HCT116 (cell line): ENCODE measurements at regions not wholly inside any gene's neighbourhood (a gene's known extent, or its start where the extent isn't known, plus 50 kb on each side); places are given as distances from the start of the nearest gene placed in this dataset.

Experiments
- ATAC-seq: fragments of 200-7000 bp; cut with Tn5 transposase; 2 replicates; pipeline ENCODE4 v1.9.1; 2020; ENCODE audit warnings: mild to moderate bottlenecking, moderate library complexity
- BruUV-seq: library from RNA; stranded (reverse); fragments of 400-500 nt; replicated peaks from 2 replicates; lab custom pipeline; 2021; lab: Mats Ljungman, UMichigan
- CTCF ChIA-PET: fragments of 300-600 bp; sonication (Branson Sonifier 250); formaldehyde crosslinking; loops from one replicate; lab custom pipeline; 2021; ENCODE audit warnings: antibody characterized with exemption; lab: Charles Lee
- POLR2A ChIA-PET: fragments of 300-600, 350-600 bp; sonication (Branson Sonifier 250); formaldehyde crosslinking; loops from one replicate; lab custom pipeline; 2021; ENCODE audit warnings: antibody characterized with exemption; lab: Charles Lee
- RAD21 ChIA-PET, 2 experiments: fragments of 300-600 bp; sonication (Branson Sonifier 250); formaldehyde crosslinking; loops; one replicate each; lab custom pipeline; 2023; ENCODE audit warnings: low total read pairs in 2 of 2; ENCODE audit not compliant: uncharacterized antibody in 2 of 2, unreplicated experiment in 2 of 2, low non-redundant PET in 1 of 2; lab: Charles Lee
- DNase-seq: peaks from one replicate; pipeline ENCODE4 v3.0.0-alpha.2; 2010; ENCODE audit warnings: low read depth, low spot score
- H2AFZ ChIP-seq: fragments of 200-600 bp; shearing (Covaris generic), sonication (generic); 2 replicates; pipeline ENCODE4 v1.6.1; 2017; ENCODE audit warnings: low read depth, mixed run types, mixed read lengths, antibody characterized with exemption, low read length; ENCODE audit not compliant: poor library complexity, severe bottlenecking
- H3K27ac ChIP-seq: 2 replicates; pipeline ENCODE4 v1.5.1; 2012; ENCODE audit warnings: low read depth, low read length
- H3K27me3 ChIP-seq: fragments of 200-600 bp; sonication (generic); 2 replicates; pipeline ENCODE4 v1.6.1; 2016; ENCODE audit warnings: mixed run types, low read length, mixed read lengths; ENCODE audit not compliant: insufficient read depth
- H3K36me3 ChIP-seq, 2 experiments: fragments of 200-500 bp in 1 of 2; fragments of 200-600 bp in 1 of 2; sonication (Bioruptor generic) in 1 of 2; sonication (generic) in 1 of 2; 2 replicates each; pipeline versions ENCODE4 v1.5.1 to v1.6.1; 2014 to 2016; ENCODE audit warnings: low read length in 2 of 2, inconsistent platforms in 1 of 2, mixed read lengths in 1 of 2, mixed run types in 1 of 2; ENCODE audit not compliant: insufficient read depth in 2 of 2, control insufficient read depth in 1 of 2
- H3K4me1 ChIP-seq, 2 experiments: fragments of 200-600 bp in 1 of 2; sonication (generic) in 1 of 2; 2 replicates each; pipeline versions ENCODE4 v1.5.1 to v1.6.1; 2012 to 2017; ENCODE audit warnings: low read length in 2 of 2, inconsistent platforms in 1 of 2, mild to moderate bottlenecking in 1 of 2, mixed read lengths in 1 of 2, mixed run types in 1 of 2, moderate library complexity in 1 of 2; ENCODE audit not compliant: insufficient read depth in 2 of 2, control insufficient read depth in 1 of 2
- H3K4me2 ChIP-seq: fragments of 200-600 bp; sonication (generic); 2 replicates; pipeline ENCODE4 v1.6.1; 2017; ENCODE audit warnings: mixed run types, low read length, mixed read lengths
- H3K4me3 ChIP-seq, 2 experiments: fragments of 200-600 bp in 1 of 2; sonication (generic) in 1 of 2; replicated peaks in 1 of 2; 2 replicates each; pipeline ENCODE4 v1.5.1; 2011 to 2016; ENCODE audit warnings: low read length in 2 of 2, control low read depth in 1 of 2, low read depth in 1 of 2, mild to moderate bottlenecking in 1 of 2, mixed read lengths in 1 of 2, mixed run types in 1 of 2
- H3K79me2 ChIP-seq: fragments of 200-600 bp; sonication (generic); 2 replicates; pipeline ENCODE4 v1.6.1; 2017; ENCODE audit warnings: mild to moderate bottlenecking, mixed run types, low read length, moderate library complexity, mixed read lengths; ENCODE audit not compliant: insufficient read depth
- H3K9ac ChIP-seq: fragments of 200-600 bp; sonication (generic); 2 replicates; pipeline ENCODE4 v1.6.1; 2016; ENCODE audit warnings: low read length, mixed read lengths
- H3K9me2 ChIP-seq: fragments of 200-600 bp; sonication (generic), shearing (Covaris generic); 2 replicates; pipeline ENCODE4 v1.6.1; 2017; ENCODE audit warnings: mixed run types, mild to moderate bottlenecking, moderate library complexity; ENCODE audit not compliant: insufficient read depth
- H3K9me3 ChIP-seq, 2 experiments: fragments of 200-500 bp in 1 of 2; fragments of 200-600 bp in 1 of 2; sonication (Bioruptor generic) in 1 of 2; sonication (generic) in 1 of 2; 2 replicates each; pipeline ENCODE4 v1.6.1; 2014 to 2017; ENCODE audit warnings: low read length in 2 of 2, mixed read lengths in 2 of 2, inconsistent platforms in 1 of 2, low read depth in 1 of 2, mild to moderate bottlenecking in 1 of 2, mixed run types in 1 of 2, moderate library complexity in 1 of 2; ENCODE audit not compliant: control insufficient read depth in 1 of 2, insufficient read depth in 1 of 2
- H4K20me1 ChIP-seq: fragments of 200-600 bp; sonication (generic), shearing (Covaris generic); 2 replicates; pipeline ENCODE4 v1.6.1; 2017; ENCODE audit warnings: mixed run types, mild to moderate bottlenecking, moderate library complexity; ENCODE audit not compliant: insufficient read depth
- CBX3 ChIP-seq: IDR thresholded peaks from 2 replicates; pipeline ENCODE4 v1.6.1; 2012; ENCODE audit warnings: low read depth
- EGR1 ChIP-seq: IDR thresholded peaks from 2 replicates; pipeline ENCODE4 v1.6.1; 2012; ENCODE audit warnings: low read depth
- ELF1 ChIP-seq: IDR thresholded peaks from 2 replicates; pipeline ENCODE4 v1.6.1; 2012; ENCODE audit warnings: low read depth, borderline replicate concordance
- FOSL1 ChIP-seq: IDR thresholded peaks from 2 replicates; pipeline ENCODE4 v1.6.1; 2012; ENCODE audit warnings: low read depth
- JUND ChIP-seq: IDR thresholded peaks from 2 replicates; pipeline ENCODE4 v1.6.1; 2012
- REST ChIP-seq: IDR thresholded peaks from 2 replicates; pipeline ENCODE4 v1.6.1; 2012; ENCODE audit warnings: low read depth
- SP1 ChIP-seq: IDR thresholded peaks from 2 replicates; pipeline ENCODE4 v1.6.1; 2012; ENCODE audit warnings: low read depth
- YY1 ChIP-seq: IDR thresholded peaks from 2 replicates; pipeline ENCODE4 v1.6.1; 2011; ENCODE audit warnings: low read length, low read depth, moderate library complexity, mild to moderate bottlenecking; ENCODE audit not compliant: insufficient replicate concordance; ENCODE audit errors: extremely low read depth
- ZBTB33 ChIP-seq: IDR thresholded peaks from 2 replicates; pipeline ENCODE4 v1.6.1; 2011; ENCODE audit warnings: mild to moderate bottlenecking, low read length, moderate library complexity; ENCODE audit not compliant: insufficient replicate concordance; ENCODE audit errors: extremely low read depth
- ZFX ChIP-seq: fragments of 450-650 bp; IDR thresholded peaks from 2 replicates; pipeline ENCODE4 v1.6.1; 2017
- intact Hi-C: fragments of 100-400 bp; cut with micrococcal nuclease; formaldehyde crosslinking; loops from 2 replicates; pipeline ENCODE4 v1.10.0; 2022

GRCh38 chr13:40165316-40165932, 501.0 kb downstream of the FOXO1 start:
- DNase-seq (no peak), ATAC-seq (no peak)
- H4K20me1 ChIP-seq, result no peaks in the 10 kb centered on the region
- H3K9me2 ChIP-seq, result no peaks in the 10 kb centered on the region
- no peaks in the 10 kb centered on the region for H3K27me3 ChIP-seq
- RAD21 ChIA-PET, result no interaction called here
- intact Hi-C loops, result no loop called here
- POLR2A ChIA-PET, result no interaction called here
- H3K9me3 ChIP-seq, result no peaks in the 10 kb centered on the region
- no peak overlapping the region for H3K27ac ChIP-seq
- no peaks in the 10 kb centered on the region for H3K36me3 ChIP-seq
- no TSS peak for BruUV-seq
- no peak overlapping the region for H2AFZ ChIP-seq
- no peak overlapping the region for H3K4me2 ChIP-seq
- no peak for TF ChIP-seq ZBTB33
- TF ChIP-seq FOSL1, result no peak
- no peak for TF ChIP-seq YY1
- TF ChIP-seq JUND, result no peak
- TF ChIP-seq EGR1, result no peak
- no peak for TF ChIP-seq SP1
- no peak for TF ChIP-seq REST
- no peak for TF ChIP-seq ZFX
- no peak for TF ChIP-seq CBX3
- TF ChIP-seq ELF1, result no peak
- H3K9ac ChIP-seq, result no peak overlapping the region
- no peak overlapping the region for H3K4me3 ChIP-seq
- peaks cover 2 to 14% of the 10 kb centered on the region in 2 experiments; a peak in 2 of 4 replicates for H3K4me1 ChIP-seq
- no peaks in the 10 kb centered on the region for H3K79me2 ChIP-seq
- CTCF ChIA-PET, result no interaction called here
